ENCODE measurements at regions not wholly inside any gene's neighbourhood (a gene's known extent, or its start where the extent isn't known, plus 50 kb on each side); places are given as distances from the start of the nearest gene placed in this dataset.
A peak's percentile ranks its signal among the peaks of the same experiment; 100 is the strongest.

DNA sequence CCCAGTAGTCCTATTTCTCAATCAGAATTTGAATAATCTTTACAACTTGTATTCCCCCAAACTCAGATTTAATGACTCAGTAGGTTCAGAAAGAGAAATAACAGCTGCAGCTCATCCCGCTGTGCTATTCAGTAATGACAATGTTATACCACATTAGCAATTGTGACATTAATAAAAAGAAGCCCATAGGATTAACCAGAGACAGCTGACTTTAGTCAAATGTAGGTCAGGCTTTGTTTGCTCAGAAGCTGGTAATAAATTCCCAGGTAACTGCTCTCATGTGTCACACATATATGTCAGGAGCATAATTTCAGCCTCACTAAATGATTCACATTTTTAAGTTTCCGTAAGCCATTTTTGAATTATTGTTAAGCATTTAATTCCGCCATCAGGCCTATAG is 222.0 kb upstream of the UBE2E2 start:
- no peaks in the 10 kb centered on the region for H3K4me1 ChIP-seq
- H3K36me3 ChIP-seq: no peaks in the 10 kb centered on the region
- TF ChIP-seq, protein P1, sequence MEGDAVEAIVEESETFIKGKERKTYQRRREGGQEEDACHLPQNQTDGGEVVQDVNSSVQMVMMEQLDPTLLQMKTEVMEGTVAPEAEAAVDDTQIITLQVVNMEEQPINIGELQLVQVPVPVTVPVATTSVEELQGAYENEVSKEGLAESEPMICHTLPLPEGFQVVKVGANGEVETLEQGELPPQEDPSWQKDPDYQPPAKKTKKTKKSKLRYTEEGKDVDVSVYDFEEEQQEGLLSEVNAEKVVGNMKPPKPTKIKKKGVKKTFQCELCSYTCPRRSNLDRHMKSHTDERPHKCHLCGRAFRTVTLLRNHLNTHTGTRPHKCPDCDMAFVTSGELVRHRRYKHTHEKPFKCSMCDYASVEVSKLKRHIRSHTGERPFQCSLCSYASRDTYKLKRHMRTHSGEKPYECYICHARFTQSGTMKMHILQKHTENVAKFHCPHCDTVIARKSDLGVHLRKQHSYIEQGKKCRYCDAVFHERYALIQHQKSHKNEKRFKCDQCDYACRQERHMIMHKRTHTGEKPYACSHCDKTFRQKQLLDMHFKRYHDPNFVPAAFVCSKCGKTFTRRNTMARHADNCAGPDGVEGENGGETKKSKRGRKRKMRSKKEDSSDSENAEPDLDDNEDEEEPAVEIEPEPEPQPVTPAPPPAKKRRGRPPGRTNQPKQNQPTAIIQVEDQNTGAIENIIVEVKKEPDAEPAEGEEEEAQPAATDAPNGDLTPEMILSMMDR (IDR thresholded peaks at IDR 0.05): no peak
- intact Hi-C loops (cut with DNase I): no loop called here
- H3K9me3 ChIP-seq: no peaks in the 10 kb centered on the region
- ATAC-seq (no peak), DNase-seq (no peak)
- H3K27ac ChIP-seq: no peak overlapping the region
- no peak overlapping the region for H3K4me3 ChIP-seq
- H3K27me3 ChIP-seq (ENCODE audit: low read depth): no peaks in the 10 kb centered on the region

DNA sequence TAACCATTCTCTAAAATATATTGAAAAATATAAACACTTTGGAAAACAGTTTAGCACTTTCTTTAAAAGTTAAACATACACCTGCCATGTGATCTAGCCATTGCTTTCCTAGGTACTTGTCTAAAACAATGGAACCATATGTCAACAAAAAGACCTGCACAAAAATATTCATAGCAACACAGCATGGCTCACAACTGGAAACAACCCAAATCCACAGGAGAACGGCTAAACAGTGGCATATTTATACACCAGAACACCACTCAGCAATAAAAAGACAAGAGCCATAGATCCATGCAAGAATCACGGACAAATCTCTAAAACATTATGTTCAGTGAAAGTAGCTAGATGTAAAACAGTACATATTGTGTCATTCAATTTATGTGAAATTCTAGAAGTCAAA is 221.3 kb upstream of the UBE2E2 start:
- Histone ChIP-seq H3K27me3 (ENCODE audit: low read depth) (no peaks in the 10 kb centered on the region), H3K4me3 (no peak overlapping the region), H3K9me3 (no peaks in the 10 kb centered on the region), H3K4me1 (no peaks in the 10 kb centered on the region), H3K27ac (no peak overlapping the region), H3K36me3 (no peaks in the 10 kb centered on the region)
- DNase-seq (no peak), ATAC-seq (no peak)
- TF ChIP-seq, protein P1 (IDR thresholded peaks at IDR 0.05): no peak
- intact Hi-C loops (cut with DNase I): no loop called here

DNA sequence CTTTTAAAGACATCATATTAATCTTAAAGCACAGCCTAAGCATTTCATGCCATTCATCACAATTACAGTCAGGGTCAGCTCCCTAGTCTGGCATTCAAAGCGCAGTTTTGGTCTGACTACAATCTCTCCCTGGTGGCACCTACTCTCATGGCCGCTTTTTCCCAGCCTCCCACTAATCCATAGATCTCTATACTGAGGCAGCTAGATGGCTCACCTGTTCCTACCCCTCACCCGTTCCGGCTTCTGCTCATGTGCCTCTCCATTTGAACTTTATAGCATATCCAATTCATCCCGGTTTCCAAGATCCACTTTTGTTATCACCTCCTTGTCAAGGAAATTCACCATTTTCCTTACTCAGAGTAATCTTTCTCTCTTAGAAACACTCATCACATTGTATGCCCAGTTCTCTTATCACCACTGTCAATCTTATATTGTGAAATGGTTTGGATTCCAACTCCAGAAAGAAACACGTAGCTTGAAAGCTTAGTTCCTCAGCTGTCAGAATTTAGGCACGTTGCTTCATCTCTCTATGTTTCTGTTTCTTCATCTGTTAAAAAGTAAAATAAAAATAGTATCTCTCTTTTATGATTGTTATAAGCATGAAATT is 220.0 kb upstream of the UBE2E2 start:
- ATAC-seq (peak in 1 of 2 donors; percentile 42), DNase-seq (no peak)
- H3K4me3 ChIP-seq: no peak overlapping the region
- H3K9me3 ChIP-seq: no peaks in the 10 kb centered on the region
- H3K36me3 ChIP-seq: no peaks in the 10 kb centered on the region
- no peaks in the 10 kb centered on the region for H3K27me3 ChIP-seq (ENCODE audit: low read depth)
- H3K4me1 ChIP-seq: no peaks in the 10 kb centered on the region
- intact Hi-C loops (cut with DNase I): no loop called here
- H3K27ac ChIP-seq: no peak overlapping the region
- TF ChIP-seq, protein P1 (IDR thresholded peaks at IDR 0.05): no peak

DNA sequence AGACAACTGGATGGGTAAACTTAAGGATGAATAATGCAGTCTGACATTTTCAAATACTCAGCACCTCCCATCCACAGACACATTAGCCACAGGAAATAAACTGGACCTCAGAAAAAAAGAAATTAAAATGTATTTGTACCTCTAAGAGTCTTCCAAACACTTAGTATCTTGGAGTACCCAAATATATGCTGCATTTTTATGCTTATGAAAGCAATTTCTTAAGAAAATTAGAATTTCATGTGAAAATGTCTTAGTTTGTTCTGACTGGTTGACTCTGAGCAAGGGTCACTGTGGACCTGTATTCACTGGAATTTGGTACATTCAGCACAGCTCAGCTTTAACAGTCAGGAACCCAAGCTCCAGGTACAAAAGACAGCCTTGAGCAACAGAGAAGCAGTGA is 216.2 kb upstream of the UBE2E2 start:
- Histone ChIP-seq H3K36me3 (no peaks in the 10 kb centered on the region), H3K9me3 (no peaks in the 10 kb centered on the region), H3K27ac (no peak overlapping the region), H3K4me1 (no peaks in the 10 kb centered on the region), H3K27me3 (ENCODE audit: low read depth) (no peaks in the 10 kb centered on the region), H3K4me3 (no peak overlapping the region)
- intact Hi-C loops (cut with DNase I): no loop called here
- DNase-seq (no peak), ATAC-seq (no peak)
- TF ChIP-seq, protein P1 (IDR thresholded peaks at IDR 0.05): no peak

DNA sequence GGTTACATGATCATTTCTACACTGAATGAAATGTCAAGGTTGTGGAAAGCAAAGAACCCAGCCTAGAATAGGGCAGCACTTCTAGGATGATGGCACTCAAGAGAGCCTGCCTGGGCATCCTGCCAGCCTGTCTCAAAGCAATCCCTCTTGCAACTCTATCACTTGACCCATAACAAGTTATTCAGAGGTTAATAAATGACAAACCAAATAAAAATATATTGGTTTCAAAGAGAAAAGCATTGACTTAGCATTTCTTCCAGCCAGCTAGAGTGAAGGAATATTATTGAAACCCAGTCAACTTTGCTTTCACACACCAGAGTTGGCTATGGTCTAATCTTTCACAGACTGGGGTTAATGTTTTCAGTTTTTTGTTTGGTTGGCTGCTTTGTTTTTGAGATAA is 214.6 kb upstream of the UBE2E2 start:
- TF ChIP-seq, protein P1 (IDR thresholded peaks at IDR 0.05): no peak
- Histone ChIP-seq H3K27me3 (ENCODE audit: low read depth) (no peaks in the 10 kb centered on the region), H3K4me1 (no peaks in the 10 kb centered on the region), H3K9me3 (no peaks in the 10 kb centered on the region), H3K36me3 (no peaks in the 10 kb centered on the region), H3K27ac (no peak overlapping the region), H3K4me3 (no peak overlapping the region)
- DNase-seq (peak; percentile 71), ATAC-seq (peak; percentile 64 to 72)
- intact Hi-C loops (cut with DNase I): no loop called here
